Suprapubic skin (tissue), 4 donors: ENCODE measurements at regions not wholly inside any gene's neighbourhood (a gene's known extent, or its start where the extent isn't known, plus 50 kb on each side); places are given as distances from the start of the nearest gene placed in this dataset.
A peak's percentile ranks its signal among the peaks of the same experiment; 100 is the strongest.

ENCODE experiments used
- DNase-seq, 2 donors: peaks; one replicate each; pipeline ENCODE4 v3.0.0-alpha.2; 2019; ENCODE audit warnings: low spot score in 2 of 2
- H3K27ac ChIP-seq: fragments of 200-600 bp; sonication (generic); one replicate; pipeline ENCODE4 v1.5.1; 2019
- H3K27me3 ChIP-seq: fragments of 200-600 bp; sonication (generic); one replicate; pipeline ENCODE4 v1.5.1; 2019
- H3K36me3 ChIP-seq: fragments of 200-600 bp; sonication (generic); one replicate; pipeline ENCODE4 v1.5.1; 2019
- H3K4me1 ChIP-seq: fragments of 200-600 bp; sonication (generic); one replicate; pipeline ENCODE4 v1.5.1; 2019
- H3K4me3 ChIP-seq: fragments of 200-600 bp; sonication (generic); one replicate; pipeline ENCODE4 v1.5.1; 2019; ENCODE audit warnings: mild to moderate bottlenecking
- H3K9me3 ChIP-seq: fragments of 200-600 bp; sonication (generic); one replicate; pipeline ENCODE4 v1.5.1; 2019
- EP300 ChIP-seq: sonication (generic); formaldehyde crosslinking; IDR thresholded peaks from one replicate; pipeline ENCODE4 v1.6.1; 2017; ENCODE audit warnings: antibody characterized with exemption
- POLR2A ChIP-seq, 2 donors: fragments of 450-650 bp; IDR thresholded peaks; one replicate each; pipeline ENCODE4 v1.6.1; 2017; ENCODE audit warnings: antibody characterized with exemption in 2 of 2, mild to moderate bottlenecking in 2 of 2, moderate library complexity in 2 of 2
- POLR2AphosphoS5 ChIP-seq, 3 donors: sonication (generic); formaldehyde crosslinking; IDR thresholded peaks; one replicate each; pipeline ENCODE4 v1.6.1; 2017; ENCODE audit warnings: antibody characterized with exemption in 3 of 3
- WGBS: methylation state at CpG from one replicate; pipeline ENCODE4 v1.1.5; 2018; 5-methylcytosine and 5-hydroxymethylcytosine counted together
- TF ChIP-seq, protein P1 (sequence below), 2 donors: fragments of 200-600 bp in 1 of 2; fragments of 450-650 bp in 1 of 2; sonication (generic) in 1 of 2; IDR thresholded peaks; one replicate each; pipeline ENCODE4 v1.5.1; 2016 to 2019; ENCODE audit warnings: antibody characterized with exemption in 2 of 2, mild to moderate bottlenecking in 1 of 2, moderate library complexity in 1 of 2

DNA sequence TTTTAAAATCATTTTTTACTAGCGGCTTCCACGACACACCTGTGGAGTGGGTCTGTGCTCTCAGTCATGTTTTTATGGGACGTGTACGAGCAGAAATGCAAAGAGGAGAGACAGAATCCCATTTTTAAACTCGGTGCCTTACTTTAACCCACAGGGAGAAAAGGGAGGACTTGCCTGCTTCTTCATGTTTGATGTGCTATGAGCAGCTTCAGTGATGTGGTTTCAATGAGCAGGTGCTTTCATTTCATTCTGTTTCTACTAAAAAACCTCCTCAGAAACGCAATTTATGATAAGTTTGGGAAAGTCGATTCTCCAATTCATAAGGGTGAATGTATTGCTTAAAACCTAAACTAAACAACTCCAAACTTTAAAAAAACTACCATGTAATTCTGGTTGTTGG, 537.2 kb downstream of the GATA3 start:
- H3K4me3 ChIP-seq: peak overlapping the region; percentile 5
- no peaks in the 10 kb centered on the region for H3K36me3 ChIP-seq
- H3K27ac ChIP-seq: peak overlapping the region; percentile 74
- H3K4me1 ChIP-seq: peaks cover 17% of the 10 kb centered on the region
- WGBS: 63% methylated on average over 7 of the region's 7 CpGs
- no peaks in the 10 kb centered on the region for H3K9me3 ChIP-seq
- DNase-seq: no peak
- H3K27me3 ChIP-seq: no peaks in the 10 kb centered on the region
- TF ChIP-seq EP300 (no peak), POLR2A (IDR thresholded peaks at IDR 0.05) (no peak), POLR2AphosphoS5 (IDR thresholded peaks at IDR 0.05) (no peak)
- TF ChIP-seq, protein P1, sequence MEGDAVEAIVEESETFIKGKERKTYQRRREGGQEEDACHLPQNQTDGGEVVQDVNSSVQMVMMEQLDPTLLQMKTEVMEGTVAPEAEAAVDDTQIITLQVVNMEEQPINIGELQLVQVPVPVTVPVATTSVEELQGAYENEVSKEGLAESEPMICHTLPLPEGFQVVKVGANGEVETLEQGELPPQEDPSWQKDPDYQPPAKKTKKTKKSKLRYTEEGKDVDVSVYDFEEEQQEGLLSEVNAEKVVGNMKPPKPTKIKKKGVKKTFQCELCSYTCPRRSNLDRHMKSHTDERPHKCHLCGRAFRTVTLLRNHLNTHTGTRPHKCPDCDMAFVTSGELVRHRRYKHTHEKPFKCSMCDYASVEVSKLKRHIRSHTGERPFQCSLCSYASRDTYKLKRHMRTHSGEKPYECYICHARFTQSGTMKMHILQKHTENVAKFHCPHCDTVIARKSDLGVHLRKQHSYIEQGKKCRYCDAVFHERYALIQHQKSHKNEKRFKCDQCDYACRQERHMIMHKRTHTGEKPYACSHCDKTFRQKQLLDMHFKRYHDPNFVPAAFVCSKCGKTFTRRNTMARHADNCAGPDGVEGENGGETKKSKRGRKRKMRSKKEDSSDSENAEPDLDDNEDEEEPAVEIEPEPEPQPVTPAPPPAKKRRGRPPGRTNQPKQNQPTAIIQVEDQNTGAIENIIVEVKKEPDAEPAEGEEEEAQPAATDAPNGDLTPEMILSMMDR (IDR thresholded peaks at IDR 0.05): no peak

DNA sequence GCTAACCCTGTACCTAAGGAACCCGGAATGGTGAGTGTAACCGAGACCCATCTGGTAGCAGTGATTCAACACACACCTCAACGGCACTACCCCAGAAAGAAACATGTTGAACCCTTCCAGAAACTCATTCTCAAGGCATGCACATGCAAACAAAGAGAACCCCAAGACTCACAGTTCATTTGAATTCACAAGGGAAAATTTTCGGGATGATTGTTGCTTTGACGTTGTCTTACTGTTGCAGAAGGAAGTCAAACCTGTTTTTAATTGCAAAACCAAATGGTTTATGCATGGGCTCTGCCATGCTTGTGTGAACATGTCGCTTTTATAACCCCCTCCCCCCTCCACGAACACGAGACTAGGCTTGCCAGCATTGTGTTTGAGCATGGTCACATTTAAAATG, 539.7 kb downstream of the GATA3 start:
- no peaks in the 10 kb centered on the region for H3K9me3 ChIP-seq
- no peaks in the 10 kb centered on the region for H3K36me3 ChIP-seq
- no peak for DNase-seq
- peaks cover 14% of the 10 kb centered on the region for H3K4me1 ChIP-seq
- H3K4me3 ChIP-seq: peak overlapping the region; percentile 25
- WGBS: 41% methylated on average over 8 of the region's 8 CpGs
- peak overlapping the region; percentile 74 for H3K27ac ChIP-seq
- peak in 1 of 3 donors; percentile 37 for TF ChIP-seq POLR2AphosphoS5 (IDR thresholded peaks at IDR 0.05)
- no peak for TF ChIP-seq POLR2A (IDR thresholded peaks at IDR 0.05)
- no peaks in the 10 kb centered on the region for H3K27me3 ChIP-seq

DNA sequence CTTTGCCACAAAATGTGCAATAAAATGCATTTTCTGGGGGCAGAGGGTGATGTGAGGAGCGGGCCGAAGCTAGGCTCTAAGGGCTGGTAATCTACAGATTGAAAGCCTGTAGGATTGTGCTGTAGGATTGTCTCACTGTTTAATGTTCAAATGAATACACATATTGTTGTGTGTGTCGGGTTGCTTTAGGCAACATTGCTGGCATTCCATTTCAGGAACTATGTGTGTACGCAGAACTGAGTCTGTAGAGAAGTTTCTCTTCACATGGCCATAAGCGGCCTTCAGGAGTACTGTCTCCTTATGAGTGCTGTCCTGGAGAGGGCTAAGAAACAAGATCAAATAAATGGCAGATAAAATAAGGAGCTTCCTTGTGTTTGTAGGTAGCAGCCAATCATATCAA, 540.2 kb downstream of the GATA3 start:
- Histone ChIP-seq H3K4me3 (no peak overlapping the region), H3K27me3 (no peaks in the 10 kb centered on the region), H3K4me1 (peaks cover 13% of the 10 kb centered on the region), H3K9me3 (no peaks in the 10 kb centered on the region), H3K36me3 (no peaks in the 10 kb centered on the region), H3K27ac (peak overlapping the region; percentile 74)
- DNase-seq: no peak
- 48% methylated on average over 5 of the region's 5 CpGs for WGBS
- TF ChIP-seq POLR2A (IDR thresholded peaks at IDR 0.05) (no peak), POLR2AphosphoS5 (IDR thresholded peaks at IDR 0.05) (no peak), EP300 (no peak)

DNA sequence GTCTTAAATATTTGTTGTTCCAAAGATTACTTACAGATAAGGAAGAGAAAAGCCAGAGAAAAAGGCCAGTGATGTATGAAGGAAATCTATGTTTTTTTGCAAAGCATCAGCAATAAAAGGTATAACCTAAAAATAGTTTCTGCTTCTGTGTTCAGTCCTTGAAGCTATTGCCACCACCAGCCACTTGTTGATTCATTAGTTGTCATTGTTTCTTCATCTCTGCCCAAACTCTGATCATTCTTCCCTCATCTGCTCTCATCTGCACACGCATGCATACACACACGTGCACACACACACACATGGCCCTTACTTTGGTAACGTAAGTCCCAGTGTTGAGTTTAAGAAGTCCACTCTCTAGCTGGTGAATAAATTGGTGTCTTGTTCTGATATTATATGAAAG, 540.7 kb downstream of the GATA3 start:
- Histone ChIP-seq H3K4me1 (peaks cover 10% of the 10 kb centered on the region), H3K27me3 (no peaks in the 10 kb centered on the region), H3K36me3 (no peaks in the 10 kb centered on the region), H3K9me3 (no peaks in the 10 kb centered on the region), H3K4me3 (no peak overlapping the region), H3K27ac (peak overlapping the region; percentile 74)
- TF ChIP-seq POLR2AphosphoS5 (IDR thresholded peaks at IDR 0.05) (no peak), EP300 (no peak), POLR2A (IDR thresholded peaks at IDR 0.05) (no peak)
- TF ChIP-seq, protein P1 (IDR thresholded peaks at IDR 0.05): no peak
- no peak for DNase-seq
- WGBS: 78% methylated on average over 3 of the region's 3 CpGs

DNA sequence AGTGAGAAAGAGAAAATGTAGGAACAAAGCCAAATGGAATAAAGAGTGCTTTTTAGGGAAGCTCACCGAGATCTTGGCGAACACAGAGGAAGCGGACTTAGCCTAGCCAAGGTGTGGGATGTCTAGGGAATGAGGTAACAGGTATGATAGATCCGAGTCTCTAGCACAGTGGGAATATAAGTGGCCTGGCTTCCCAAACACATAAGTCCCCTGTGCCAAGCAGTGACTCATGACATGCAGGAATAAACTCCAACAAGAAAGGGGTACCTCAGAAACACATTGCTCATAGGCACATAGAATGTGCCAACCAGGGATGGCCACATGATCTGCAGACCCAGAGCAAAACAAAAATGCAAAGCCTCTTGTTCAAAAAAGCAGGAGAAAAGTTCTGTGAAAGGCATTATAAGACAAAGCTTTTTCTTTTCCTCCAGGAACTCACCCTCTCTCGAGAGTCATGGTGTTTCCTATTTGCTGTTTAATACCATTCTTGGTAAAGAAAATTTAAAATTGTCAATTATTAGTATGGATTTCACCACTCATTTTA, 542.5 kb downstream of the GATA3 start:
- WGBS: 36% methylated on average over 5 of the region's 5 CpGs
- DNase-seq: no peak
- no peak for TF ChIP-seq POLR2A (IDR thresholded peaks at IDR 0.05)
- TF ChIP-seq EP300: no peak
- TF ChIP-seq POLR2AphosphoS5 (IDR thresholded peaks at IDR 0.05): no peak
- Histone ChIP-seq H3K4me1 (peaks cover 10% of the 10 kb centered on the region), H3K36me3 (no peaks in the 10 kb centered on the region), H3K27me3 (no peaks in the 10 kb centered on the region), H3K9me3 (no peaks in the 10 kb centered on the region), H3K4me3 (no peak overlapping the region), H3K27ac (peak overlapping the region; percentile 15)

DNA sequence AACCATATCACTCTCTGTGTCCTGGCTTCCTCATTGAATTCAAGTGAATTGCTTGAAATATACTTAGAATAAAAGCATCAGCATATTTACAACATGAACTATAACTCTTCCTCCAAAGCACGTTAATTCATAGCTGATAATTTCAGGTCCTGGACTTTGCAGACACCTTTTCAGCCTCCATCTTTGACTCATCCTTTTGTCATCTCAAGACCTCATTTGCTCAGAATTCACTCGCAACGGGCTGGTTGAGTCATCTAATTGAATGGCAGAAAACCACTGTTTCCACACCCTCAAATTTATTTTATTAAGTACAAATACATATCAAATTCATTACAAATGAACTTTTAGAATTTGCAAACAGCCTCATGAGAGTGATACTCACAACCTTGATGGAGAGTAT, 545.7 kb downstream of the GATA3 start:
- TF ChIP-seq POLR2A (IDR thresholded peaks at IDR 0.05) (no peak), EP300 (no peak), POLR2AphosphoS5 (IDR thresholded peaks at IDR 0.05) (no peak)
- TF ChIP-seq, protein P1 (IDR thresholded peaks at IDR 0.05): no peak
- Histone ChIP-seq H3K4me1 (peaks cover 10% of the 10 kb centered on the region), H3K27ac (no peak overlapping the region), H3K4me3 (no peak overlapping the region), H3K9me3 (no peaks in the 10 kb centered on the region), H3K36me3 (no peaks in the 10 kb centered on the region), H3K27me3 (no peaks in the 10 kb centered on the region)
- 64% methylated on average over 3 of the region's 3 CpGs for WGBS
- no peak for DNase-seq

DNA sequence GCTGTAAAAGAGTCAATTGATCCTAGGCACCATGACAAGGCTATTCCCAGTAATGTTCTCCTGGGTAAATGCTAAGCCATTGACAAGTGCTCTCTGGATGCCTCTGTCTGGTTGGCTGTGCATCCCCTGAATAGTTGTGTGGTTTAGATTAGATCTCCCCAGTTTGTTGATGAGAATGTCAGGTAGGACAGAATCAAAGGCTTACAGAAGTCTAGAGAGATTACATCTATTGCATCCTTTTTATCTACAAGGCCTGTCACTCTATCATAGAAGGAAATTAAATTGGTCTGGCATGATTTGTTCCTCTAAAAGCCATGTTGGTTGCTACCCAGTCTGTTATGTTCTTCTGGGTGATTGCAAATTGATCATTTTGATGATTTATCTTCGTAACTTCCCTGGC, 548.3 kb downstream of the GATA3 start:
- Histone ChIP-seq H3K4me3 (no peak overlapping the region), H3K9me3 (no peaks in the 10 kb centered on the region), H3K4me1 (no peaks in the 10 kb centered on the region), H3K36me3 (no peaks in the 10 kb centered on the region), H3K27ac (no peak overlapping the region), H3K27me3 (no peaks in the 10 kb centered on the region)
- WGBS: 89% methylated on average over 1 of the region's 1 CpG
- DNase-seq: no peak
- TF ChIP-seq EP300: no peak
- TF ChIP-seq POLR2AphosphoS5 (IDR thresholded peaks at IDR 0.05): no peak
- TF ChIP-seq POLR2A (IDR thresholded peaks at IDR 0.05): no peak
- TF ChIP-seq, protein P1 (IDR thresholded peaks at IDR 0.05): no peak
